ENCODE measurements at regions not wholly inside any gene's neighbourhood (a gene's known extent, or its start where the extent isn't known, plus 50 kb on each side); places are given as distances from the start of the nearest gene placed in this dataset.
"Not testable (repeated sequence)": the region's sequence is repeated elsewhere in the genome, so short reads cannot be mapped to it uniquely, and the experiment has no call there.

DNA sequence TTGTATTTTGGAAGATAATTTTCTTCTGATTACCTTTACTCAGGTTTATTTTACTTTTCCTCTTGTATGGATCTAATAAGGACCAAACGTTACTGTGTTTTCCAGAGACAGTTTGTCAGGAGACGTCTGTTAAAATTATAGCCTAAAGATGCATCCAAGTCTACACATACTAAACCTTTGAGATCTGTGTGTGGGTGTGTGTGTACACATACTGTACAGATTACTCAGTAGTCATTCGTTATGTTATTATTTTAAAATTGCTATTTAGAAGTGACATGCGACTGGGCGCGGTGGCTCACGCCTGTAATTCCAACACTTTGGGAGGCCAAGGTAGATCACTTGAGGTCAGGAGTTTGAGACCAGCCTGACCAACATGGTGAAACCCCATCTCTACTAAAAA lies 51.6 kb upstream of the CNTLN start:
- no peak for DNase-seq

GRCh38 chr9:17082343-17083064 lies 52.3 kb upstream of the CNTLN start:
- DNase-seq = no peak

GRCh38 chr9:17081814-17082213 lies 53.0 kb upstream of the CNTLN start:
- no peak for DNase-seq

DNA sequence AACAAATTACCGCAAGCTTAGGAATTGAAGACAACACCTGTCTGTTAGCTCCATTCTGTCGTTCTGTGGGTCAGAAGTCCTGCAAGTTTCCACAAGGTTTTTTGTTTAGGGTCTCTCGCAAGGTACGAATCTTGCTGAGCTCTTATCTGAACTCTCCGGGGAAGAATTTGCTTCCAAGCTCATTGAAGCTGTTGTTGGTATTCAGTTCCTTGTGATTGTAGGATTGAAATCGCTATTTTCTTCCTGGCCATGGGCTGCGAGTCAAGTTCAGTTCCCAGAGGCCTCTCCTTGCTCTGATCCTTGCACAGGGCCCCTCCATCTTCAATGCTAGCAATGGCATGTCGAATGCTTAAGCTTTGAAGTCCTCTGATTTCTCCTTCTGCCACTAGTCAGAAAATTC lies 53.5 kb upstream of the CNTLN start:
- no peak for DNase-seq

DNA sequence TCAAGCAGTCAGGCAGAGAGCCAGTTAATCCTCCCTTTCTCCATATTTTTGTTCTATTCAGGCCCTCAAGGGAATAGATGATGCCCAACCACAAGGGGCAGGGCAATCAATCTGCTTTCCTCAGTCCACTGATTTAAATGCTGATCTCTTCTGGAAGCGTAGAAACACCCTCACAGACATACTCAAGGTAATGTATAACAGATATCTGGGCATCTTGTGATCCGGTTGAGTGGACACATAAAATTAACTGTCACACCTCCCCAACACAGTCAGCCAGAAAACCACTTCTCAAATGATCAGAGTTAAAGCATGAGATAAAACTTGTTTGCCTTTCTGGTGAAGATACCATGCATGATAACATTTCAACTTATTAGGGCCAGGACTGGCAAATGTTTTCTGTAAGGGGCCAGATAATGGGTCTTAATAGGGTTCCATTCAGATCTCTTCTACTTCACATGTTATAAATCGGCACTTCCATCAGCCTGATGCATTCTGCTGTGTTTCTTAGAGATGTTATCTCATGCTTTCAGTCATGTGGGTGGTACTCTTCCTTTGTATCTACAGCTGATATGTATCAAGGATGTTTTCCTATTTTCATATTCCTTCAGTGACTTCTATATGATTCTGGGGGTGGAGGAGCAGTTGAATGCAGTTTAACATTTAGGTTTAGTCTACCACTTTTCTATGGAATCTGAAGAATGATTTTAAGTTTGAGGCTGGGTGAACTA lies 58.9 kb upstream of the CNTLN start:
- no peak for DNase-seq

GRCh38 chr9:17075146-17075757 lies 59.6 kb upstream of the CNTLN start:
- DNase-seq = no peak

GRCh38 chr9:17072563-17072962 lies 62.3 kb upstream of the CNTLN start:
- DNase-seq = not testable (repeated sequence)

DNA sequence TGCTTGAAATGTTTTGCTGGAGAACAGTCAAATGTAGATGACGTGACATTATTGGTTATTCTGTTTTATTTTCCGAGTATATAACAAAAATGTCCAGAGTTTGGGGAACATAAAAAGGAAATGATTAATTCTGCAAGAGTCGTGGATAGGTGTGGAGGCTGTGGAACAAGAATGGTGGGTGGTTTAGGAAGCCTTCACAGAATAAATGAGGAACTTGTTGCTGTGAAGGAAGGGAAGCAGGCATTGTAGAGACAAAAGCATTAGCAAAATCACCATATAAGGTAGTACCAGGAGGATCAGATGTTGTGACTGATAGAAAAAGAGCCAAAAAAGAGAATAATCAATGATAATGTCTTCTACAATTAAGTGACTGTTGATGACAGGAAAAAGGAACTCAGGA lies 66.2 kb upstream of the CNTLN start:
- no peak for DNase-seq

DNA sequence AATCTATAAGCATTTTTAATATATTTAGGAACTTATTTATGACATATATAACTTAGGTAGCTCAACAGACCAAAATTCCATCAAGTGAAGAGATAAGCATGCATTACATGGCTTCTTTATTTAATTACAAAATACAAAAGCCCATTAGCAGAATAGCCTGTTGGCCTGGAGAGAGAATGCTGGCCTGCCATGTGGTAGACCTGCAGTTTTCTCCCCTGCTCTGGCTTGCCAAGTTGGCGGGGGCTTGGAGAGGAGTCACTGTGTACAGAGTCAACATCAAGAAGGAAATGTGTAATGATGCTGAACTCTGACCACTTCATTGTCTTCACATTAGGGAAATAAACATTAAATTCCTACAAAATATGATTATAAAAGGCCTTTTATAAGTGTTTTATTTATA lies 69.8 kb upstream of the CNTLN start:
- DNase-seq = no peak

GRCh38 chr9:17064558-17064957 lies 70.3 kb upstream of the CNTLN start:
- DNase-seq = no peak

GRCh38 chr9:17063535-17064135 lies 71.2 kb upstream of the CNTLN start:
- peak in 4 of 51 donors; percentile 1 to 7 (median 3) for DNase-seq

GRCh38 chr9:17062497-17062896 lies 72.3 kb upstream of the CNTLN start:
- no peak for DNase-seq

- no peak for DNase-seq
Measured at GRCh38 chr9:17060450-17060849, 74.4 kb upstream of the CNTLN start.

- no peak for DNase-seq
Measured at GRCh38 chr9:17059465-17059864, 75.4 kb upstream of the CNTLN start.

- DNase-seq = no peak
Measured at GRCh38 chr9:17057729-17058128, 77.1 kb upstream of the CNTLN start.

- no peak for DNase-seq
Measured at GRCh38 chr9:17052626-17053025, 82.2 kb upstream of the CNTLN start.

DNA sequence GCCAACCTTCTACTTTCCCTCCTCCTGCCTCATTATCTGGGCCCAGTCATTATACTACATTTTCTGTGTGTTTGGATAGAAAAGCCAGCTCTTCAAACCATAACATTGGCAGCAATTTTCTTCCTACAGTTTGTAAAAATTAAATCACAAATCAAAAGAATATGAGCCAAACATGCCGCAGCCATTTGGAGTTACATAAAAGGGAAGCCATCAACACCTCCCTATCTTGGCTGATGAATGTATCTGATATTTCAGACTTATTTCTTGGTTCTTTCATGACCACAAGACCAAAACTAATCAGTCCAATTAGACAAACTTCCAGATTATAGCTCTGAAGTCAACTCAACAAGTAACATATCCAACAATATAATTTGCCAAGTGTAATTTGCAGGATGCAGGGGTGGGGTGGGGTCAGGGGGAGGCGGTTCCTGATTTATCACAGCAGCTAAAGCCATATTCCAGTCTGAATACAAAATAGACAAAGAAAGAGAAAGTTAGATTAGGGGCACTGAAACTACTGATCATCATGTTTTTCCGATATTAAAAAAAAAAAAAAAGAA lies 89.4 kb upstream of the CNTLN start:
- DNase-seq = no peak

DNA sequence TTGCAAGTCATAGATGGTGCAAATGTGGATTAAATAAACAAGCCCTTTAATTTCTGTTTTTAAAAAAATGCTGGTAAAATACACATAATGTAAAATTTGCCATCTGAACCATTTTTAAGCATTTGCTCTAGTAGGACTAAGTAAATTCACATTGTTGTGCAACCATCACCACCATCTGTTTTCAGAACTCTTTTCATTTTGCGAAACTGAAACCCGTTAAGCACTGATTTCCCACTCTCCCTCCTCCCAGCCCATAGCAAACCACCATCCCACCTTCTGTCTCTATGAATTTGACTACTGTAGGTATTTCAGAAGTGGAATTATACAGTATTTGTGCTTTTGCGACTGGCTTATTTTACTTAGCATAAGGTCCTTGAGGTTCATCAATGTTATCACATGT lies 103.3 kb upstream of the CNTLN start:
- no peak for DNase-seq

GRCh38 chr9:17025281-17025680 lies 109.6 kb upstream of the CNTLN start:
- no peak for DNase-seq

- no peak for DNase-seq
Measured at GRCh38 chr9:17024129-17024528, 110.7 kb upstream of the CNTLN start.

DNA sequence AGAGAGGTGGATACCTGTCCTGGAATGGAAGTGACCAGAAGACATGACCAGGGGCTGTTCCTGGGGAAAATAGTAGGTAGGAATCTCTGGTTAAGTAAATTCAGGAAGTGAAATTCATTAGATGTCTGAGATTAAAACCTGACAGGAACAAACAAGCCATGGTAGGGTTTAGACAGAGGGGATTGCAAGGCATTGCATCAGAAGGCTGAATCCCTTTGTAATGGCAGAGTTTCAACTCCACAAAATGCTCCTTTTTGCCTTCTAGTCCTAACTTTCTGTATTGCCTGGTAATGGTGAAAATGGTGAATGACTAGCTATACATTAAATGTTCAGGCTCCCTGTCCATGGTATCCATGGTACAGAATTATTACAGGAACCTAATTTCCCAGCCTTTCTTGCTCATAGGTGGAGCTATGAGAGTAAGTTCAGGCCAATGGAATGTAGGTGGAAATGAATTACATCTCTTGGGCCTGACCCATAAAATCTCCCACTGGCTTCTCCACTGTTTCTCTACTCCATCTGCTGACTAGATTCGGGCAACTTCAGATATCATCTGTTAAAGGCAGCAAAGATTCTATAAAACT lies 113.4 kb upstream of the CNTLN start:
- DNase-seq = no peak

- no peak for DNase-seq
Measured at GRCh38 chr9:17019398-17019797, 115.4 kb upstream of the CNTLN start.

All from hypothalamus (tissue), 51 donors.